ENCODE measurements at regions not wholly inside any gene's neighbourhood (a gene's known extent, or its start where the extent isn't known, plus 50 kb on each side); places are given as distances from the start of the nearest gene placed in this dataset.

DNA sequence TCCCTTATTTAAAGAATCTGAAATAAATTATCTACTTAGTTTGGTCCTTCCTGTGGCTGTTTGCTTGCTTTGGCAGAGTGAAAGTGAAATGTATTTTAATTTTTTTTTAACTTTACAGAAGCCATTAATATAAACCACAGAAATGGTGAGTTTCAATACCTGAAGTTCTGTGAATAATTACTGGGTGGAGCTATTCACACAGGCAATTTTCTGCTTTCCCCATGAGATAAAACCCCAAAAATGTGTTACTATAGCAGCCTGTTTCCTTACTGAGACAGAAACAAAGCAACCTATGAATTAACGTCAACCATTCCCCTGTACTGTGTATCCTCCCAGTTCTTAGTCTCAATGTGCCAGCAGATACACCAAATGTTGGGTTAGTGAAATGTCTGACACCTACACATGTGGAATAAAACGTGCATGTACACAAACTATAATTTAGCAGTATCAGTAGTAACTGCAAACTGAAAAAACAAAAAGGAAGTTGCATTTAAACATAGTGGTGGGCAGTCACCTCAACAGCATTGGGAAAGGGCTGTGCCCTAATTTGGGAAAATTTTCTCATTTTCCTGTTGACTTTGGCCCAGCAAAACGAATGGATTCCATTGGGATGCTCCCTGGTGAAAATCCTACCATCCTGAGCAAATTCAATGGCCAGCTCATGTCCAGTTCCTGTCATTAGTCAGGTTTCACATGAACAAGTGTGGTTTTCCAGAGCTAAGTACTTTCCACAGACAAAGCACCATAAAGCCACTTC, 73.1 kb upstream of the RMDN2 start:
- TF ChIP-seq POLR2A (IDR thresholded peaks at IDR 0.05) = no peak
- TF ChIP-seq POLR2AphosphoS5 (IDR thresholded peaks at IDR 0.05; ENCODE audit: insufficient read depth in 1 of 2, low read depth in 1 of 2) = no peak

All from vagina (tissue), 2 donors.